ENCODE measurements at regions not wholly inside any gene's neighbourhood (a gene's known extent, or its start where the extent isn't known, plus 50 kb on each side); places are given as distances from the start of the nearest gene placed in this dataset.

- H3K9me3 ChIP-seq = no peaks in the 10 kb centered on the region
- DNase-seq = no peak
- no peaks in the 10 kb centered on the region for H3K36me3 ChIP-seq (ENCODE audit: insufficient read depth in 1 of 2, low read depth in 1 of 2)
- no peaks in the 10 kb centered on the region for H3K27me3 ChIP-seq (ENCODE audit: insufficient read depth in 3 of 3, low read length in 2 of 3)
- ATAC-seq = no peak
- intact Hi-C loops (cut with DNase I) = no loop called here
- TF ChIP-seq, protein P1, sequence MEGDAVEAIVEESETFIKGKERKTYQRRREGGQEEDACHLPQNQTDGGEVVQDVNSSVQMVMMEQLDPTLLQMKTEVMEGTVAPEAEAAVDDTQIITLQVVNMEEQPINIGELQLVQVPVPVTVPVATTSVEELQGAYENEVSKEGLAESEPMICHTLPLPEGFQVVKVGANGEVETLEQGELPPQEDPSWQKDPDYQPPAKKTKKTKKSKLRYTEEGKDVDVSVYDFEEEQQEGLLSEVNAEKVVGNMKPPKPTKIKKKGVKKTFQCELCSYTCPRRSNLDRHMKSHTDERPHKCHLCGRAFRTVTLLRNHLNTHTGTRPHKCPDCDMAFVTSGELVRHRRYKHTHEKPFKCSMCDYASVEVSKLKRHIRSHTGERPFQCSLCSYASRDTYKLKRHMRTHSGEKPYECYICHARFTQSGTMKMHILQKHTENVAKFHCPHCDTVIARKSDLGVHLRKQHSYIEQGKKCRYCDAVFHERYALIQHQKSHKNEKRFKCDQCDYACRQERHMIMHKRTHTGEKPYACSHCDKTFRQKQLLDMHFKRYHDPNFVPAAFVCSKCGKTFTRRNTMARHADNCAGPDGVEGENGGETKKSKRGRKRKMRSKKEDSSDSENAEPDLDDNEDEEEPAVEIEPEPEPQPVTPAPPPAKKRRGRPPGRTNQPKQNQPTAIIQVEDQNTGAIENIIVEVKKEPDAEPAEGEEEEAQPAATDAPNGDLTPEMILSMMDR (IDR thresholded peaks at IDR 0.05) = no peak
- no peak overlapping the region for H3K27ac ChIP-seq
- H3K4me1 ChIP-seq = no peaks in the 10 kb centered on the region
- no peak overlapping the region for H3K4me3 ChIP-seq
These were observed 2859.1 kb downstream of the PCDH9 start for GRCh38 chr13:64371045-64371444.

- no peaks in the 10 kb centered on the region for H3K9me3 ChIP-seq
- WGBS, 3 donors = 84 to 94% (median 85%) methylated on average over 5 of the region's 5 CpGs
- no peaks in the 10 kb centered on the region for H3K27me3 ChIP-seq (ENCODE audit: insufficient read depth in 3 of 3, low read length in 2 of 3)
- TF ChIP-seq, protein P1 (IDR thresholded peaks at IDR 0.05) = no peak
- H3K36me3 ChIP-seq (ENCODE audit: insufficient read depth in 1 of 2, low read depth in 1 of 2) = no peaks in the 10 kb centered on the region
- intact Hi-C loops (cut with DNase I) = no loop called here
- H3K4me1 ChIP-seq = no peaks in the 10 kb centered on the region
- H3K4me3 ChIP-seq = no peak overlapping the region
- no peak for DNase-seq
- H3K27ac ChIP-seq = no peak overlapping the region
- ATAC-seq = no peak
These were observed 2861.0 kb downstream of the PCDH9 start for GRCh38 chr13:64369121-64369520.

- Histone ChIP-seq H3K4me3 (no peak overlapping the region), H3K9me3 (no peaks in the 10 kb centered on the region), H3K36me3 (ENCODE audit: insufficient read depth in 1 of 2, low read depth in 1 of 2) (no peaks in the 10 kb centered on the region), H3K27me3 (ENCODE audit: insufficient read depth in 3 of 3, low read length in 2 of 3) (no peaks in the 10 kb centered on the region), H3K27ac (no peak overlapping the region), H3K4me1 (no peaks in the 10 kb centered on the region)
- ATAC-seq (no peak), DNase-seq (no peak)
- TF ChIP-seq, protein P1 (IDR thresholded peaks at IDR 0.05) = no peak
- intact Hi-C loops (cut with DNase I) = no loop called here
- WGBS, 3 donors = 88 to 94% (median 88%) methylated on average over 2 of the region's 2 CpGs
These were observed 2867.6 kb downstream of the PCDH9 start for GRCh38 chr13:64362564-64362963.

- H3K36me3 ChIP-seq (ENCODE audit: insufficient read depth in 1 of 2, low read depth in 1 of 2) = no peaks in the 10 kb centered on the region
- TF ChIP-seq, protein P1 (IDR thresholded peaks at IDR 0.05) = no peak
- ATAC-seq (no peak), DNase-seq (no peak)
- H3K27me3 ChIP-seq (ENCODE audit: insufficient read depth in 3 of 3, low read length in 2 of 3) = no peaks in the 10 kb centered on the region
- H3K9me3 ChIP-seq = no peaks in the 10 kb centered on the region
- 17 to 33% (median 28%) methylated on average over 2 of the region's 2 CpGs for WGBS, 3 donors
- no peak overlapping the region for H3K4me3 ChIP-seq
- intact Hi-C loops (cut with DNase I) = no loop called here
- no peaks in the 10 kb centered on the region for H3K4me1 ChIP-seq
- no peak overlapping the region for H3K27ac ChIP-seq
These were observed 2882.5 kb downstream of the PCDH9 start for GRCh38 chr13:64347664-64348063.

- DNase-seq (no peak), ATAC-seq (no peak)
- H3K27me3 ChIP-seq (ENCODE audit: insufficient read depth in 3 of 3, low read length in 2 of 3) = no peaks in the 10 kb centered on the region
- no peaks in the 10 kb centered on the region for H3K4me1 ChIP-seq
- H3K27ac ChIP-seq = no peak overlapping the region
- H3K9me3 ChIP-seq = peaks cover 9% of the 10 kb centered on the region
- H3K4me3 ChIP-seq = no peak overlapping the region
- TF ChIP-seq, protein P1 (IDR thresholded peaks at IDR 0.05) = no peak
- intact Hi-C loops (cut with DNase I) = no loop called here
- WGBS, 3 donors = 71 to 76% (median 75%) methylated on average over 8 of the region's 8 CpGs
- H3K36me3 ChIP-seq (ENCODE audit: insufficient read depth in 1 of 2, low read depth in 1 of 2) = no peaks in the 10 kb centered on the region
These were observed 2890.6 kb downstream of the PCDH9 start for GRCh38 chr13:64339373-64340063.

Measured in psoas muscle (tissue), 7 donors.